Spleen (tissue), 11 donors: ENCODE measurements at regions not wholly inside any gene's neighbourhood (a gene's known extent, or its start where the extent isn't known, plus 50 kb on each side); places are given as distances from the start of the nearest gene placed in this dataset.

Source experiments
- DNase-seq: peaks from one replicate; pipeline ENCODE4 v3.0.0-alpha.2; 2020
- H3K27ac ChIP-seq, 8 donors: fragments of 200-600 bp; sonication (generic) in 7 of 8; 1 replicate in 4 of 8; 2 replicates in 4 of 8; pipeline versions ENCODE4 v1.5.0 to v1.8.0; 2016 to 2021; ENCODE audit warnings: inconsistent platforms in 4 of 8, mild to moderate bottlenecking in 4 of 8, moderate library complexity in 1 of 8
- H3K27me3 ChIP-seq, 7 donors: fragments of 200-600 bp; sonication (generic) in 6 of 7; replicated peaks in 1 of 7; 1 replicate in 4 of 7; 2 replicates in 3 of 7; pipeline versions ENCODE4 v1.5.0 to v1.8.0; 2016 to 2021; ENCODE audit warnings: inconsistent platforms in 3 of 7, mild to moderate bottlenecking in 1 of 7
- H3K36me3 ChIP-seq, 6 donors: fragments of 200-600 bp; sonication (generic) in 5 of 6; 1 replicate in 4 of 6; 2 replicates in 2 of 6; pipeline versions ENCODE4 v1.5.0 to v1.8.0; 2016 to 2021; ENCODE audit warnings: inconsistent platforms in 2 of 6
- H3K4me1 ChIP-seq, 6 donors: fragments of 200-600 bp; sonication (generic) in 5 of 6; 1 replicate in 3 of 6; 2 replicates in 3 of 6; pipeline versions ENCODE4 v1.5.0 to v1.8.0; 2016 to 2021; ENCODE audit warnings: inconsistent platforms in 3 of 6
- H3K4me3 ChIP-seq, 8 donors: fragments of 200-600 bp; sonication (generic) in 7 of 8; 1 replicate in 4 of 8; 2 replicates in 4 of 8; pipeline versions ENCODE4 v1.5.0 to v1.8.0; 2016 to 2021; ENCODE audit warnings: inconsistent platforms in 4 of 8, mild to moderate bottlenecking in 4 of 8, moderate library complexity in 2 of 8
- H3K9me3 ChIP-seq, 8 donors: fragments of 200-600 bp; sonication (generic) in 7 of 8; 1 replicate in 4 of 8; 2 replicates in 4 of 8; pipeline versions ENCODE4 v1.5.0 to v1.8.0; 2016 to 2021; ENCODE audit warnings: inconsistent platforms in 4 of 8
- POLR2A ChIP-seq, 3 donors: fragments of 450-650 bp; IDR thresholded peaks; one replicate each; pipeline ENCODE4 v1.5.1; 2017; ENCODE audit warnings: antibody characterized with exemption in 3 of 3, mild to moderate bottlenecking in 1 of 3
- POLR2AphosphoS5 ChIP-seq, 3 donors: sonication (generic); formaldehyde crosslinking; IDR thresholded peaks; one replicate each; pipeline ENCODE4 v1.5.1; 2017; ENCODE audit warnings: antibody characterized with exemption in 3 of 3
- WGBS, 5 donors: extraction: QIAGEN DNeasy Blood & Tissue Kit in 3 of 5; methylation state at CpG; one replicate each; pipeline versions ENCODE4 v1.1.5 to v1.1.7; 2013 to 2018; 5-methylcytosine and 5-hydroxymethylcytosine counted together
- intact Hi-C: fragments of 100-400 bp; cut with DNase I; formaldehyde crosslinking; loops from one replicate; pipeline ENCODE4 v1.15.0; 2023; ENCODE audit warnings: low total_unique reads
- TF ChIP-seq, protein P1 (sequence below), 11 experiments: fragments of 200-600 bp in 7 of 11; fragments of 450-650 bp in 4 of 11; sonication (generic) in 4 of 11; IDR thresholded peaks in 8 of 11; conservative IDR thresholded peaks in 3 of 11; 1 replicate in 7 of 11; 2 replicates in 4 of 11; pipeline versions ENCODE4 v1.4.0 to v1.8.0; 2016 to 2021; ENCODE audit warnings: antibody characterized with exemption in 11 of 11, inconsistent platforms in 4 of 11, mild to moderate bottlenecking in 1 of 11
- donor health status: healthy with polysubstance abuse.
- donor health status: DM: no; HTN: no; CAD: no; lungs with moderate emphysema.
- donor health status: DM: no; HTN: no; CAD: no.
- donor health status: Bipolar disorder and iron deficiency.
- donor health status: healthy.
- donor health status: DM: no; HTN: no; CAD: no.
- donor health status: DM: yes; HTN: yes; CAD: no.

DNA sequence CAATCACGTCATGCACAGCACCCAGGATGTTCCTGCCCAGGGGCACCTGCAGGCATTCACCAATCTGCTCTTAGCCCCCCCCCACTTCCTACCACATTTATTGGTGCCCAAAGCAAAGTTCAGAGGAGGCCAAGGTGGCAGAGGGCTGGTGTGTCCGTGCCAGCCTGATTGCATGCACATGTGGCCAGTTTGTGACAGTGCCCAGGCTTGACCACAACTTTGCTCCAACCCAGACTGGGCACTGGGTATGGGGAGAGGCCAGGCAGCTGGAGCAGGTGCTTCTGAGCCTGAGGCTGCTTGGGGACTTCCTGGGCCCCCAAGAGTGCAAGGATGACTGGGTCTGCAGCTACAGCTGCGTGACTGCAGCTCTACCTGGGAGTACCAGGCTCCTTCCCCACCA is 192.3 kb upstream of the BCHE start:
- H3K36me3 ChIP-seq: no peaks in the 10 kb centered on the region
- no peak overlapping the region for H3K27ac ChIP-seq
- no peaks in the 10 kb centered on the region for H3K27me3 ChIP-seq
- intact Hi-C loops: no loop called here
- WGBS, 5 donors: 40 to 56% (median 47%) methylated on average over 2 to 3 of the region's 3 CpGs
- TF ChIP-seq POLR2AphosphoS5 (IDR thresholded peaks at IDR 0.05) (no peak), POLR2A (IDR thresholded peaks at IDR 0.05) (no peak)
- TF ChIP-seq, protein P1, sequence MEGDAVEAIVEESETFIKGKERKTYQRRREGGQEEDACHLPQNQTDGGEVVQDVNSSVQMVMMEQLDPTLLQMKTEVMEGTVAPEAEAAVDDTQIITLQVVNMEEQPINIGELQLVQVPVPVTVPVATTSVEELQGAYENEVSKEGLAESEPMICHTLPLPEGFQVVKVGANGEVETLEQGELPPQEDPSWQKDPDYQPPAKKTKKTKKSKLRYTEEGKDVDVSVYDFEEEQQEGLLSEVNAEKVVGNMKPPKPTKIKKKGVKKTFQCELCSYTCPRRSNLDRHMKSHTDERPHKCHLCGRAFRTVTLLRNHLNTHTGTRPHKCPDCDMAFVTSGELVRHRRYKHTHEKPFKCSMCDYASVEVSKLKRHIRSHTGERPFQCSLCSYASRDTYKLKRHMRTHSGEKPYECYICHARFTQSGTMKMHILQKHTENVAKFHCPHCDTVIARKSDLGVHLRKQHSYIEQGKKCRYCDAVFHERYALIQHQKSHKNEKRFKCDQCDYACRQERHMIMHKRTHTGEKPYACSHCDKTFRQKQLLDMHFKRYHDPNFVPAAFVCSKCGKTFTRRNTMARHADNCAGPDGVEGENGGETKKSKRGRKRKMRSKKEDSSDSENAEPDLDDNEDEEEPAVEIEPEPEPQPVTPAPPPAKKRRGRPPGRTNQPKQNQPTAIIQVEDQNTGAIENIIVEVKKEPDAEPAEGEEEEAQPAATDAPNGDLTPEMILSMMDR (IDR thresholded peaks at IDR 0.05 in 8 of 11, conservative IDR thresholded peaks at IDR 0.05 in 3 of 11): no peak
- peak overlapping the region in 1 of 8 donors; percentile 3 for H3K4me3 ChIP-seq
- no peaks in the 10 kb centered on the region for H3K4me1 ChIP-seq
- peaks cover 0 to 22% (median 5%) of the 10 kb centered on the region in 8 donors for H3K9me3 ChIP-seq
- DNase-seq: no peak

DNA sequence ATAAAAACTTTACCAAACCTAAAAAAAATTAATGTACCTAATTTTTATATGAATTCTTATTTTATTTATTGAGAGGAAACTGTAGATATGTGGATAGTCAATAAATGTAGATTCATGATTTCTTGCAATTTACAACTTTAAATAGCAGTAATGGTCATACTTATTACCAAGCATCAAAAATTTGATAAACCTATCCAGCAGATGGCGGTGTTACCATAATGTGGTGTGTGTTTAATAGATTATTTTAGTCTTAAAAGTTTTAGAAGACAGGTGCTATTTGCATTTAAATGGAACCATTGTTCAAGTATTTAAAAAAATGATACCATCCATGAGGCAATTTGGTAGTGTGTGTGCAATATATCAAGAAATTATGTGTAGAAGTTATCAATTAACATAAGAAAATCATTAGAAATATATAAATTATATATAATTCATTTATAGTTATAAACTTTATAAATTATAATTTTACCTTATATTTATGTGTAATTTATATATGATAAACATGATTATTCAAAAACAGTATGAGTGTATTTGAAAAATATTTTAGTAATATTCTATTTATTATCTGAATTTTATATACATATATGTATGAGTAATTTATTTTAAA is 176.0 kb upstream of the BCHE start:
- TF ChIP-seq POLR2A (IDR thresholded peaks at IDR 0.05): no peak
- TF ChIP-seq, protein P1 (IDR thresholded peaks at IDR 0.05 in 8 of 11, conservative IDR thresholded peaks at IDR 0.05 in 3 of 11): no peak
- no peak for TF ChIP-seq POLR2AphosphoS5 (IDR thresholded peaks at IDR 0.05)
- DNase-seq: no peak
- Histone ChIP-seq H3K27ac (no peak overlapping the region), H3K4me1 (no peaks in the 10 kb centered on the region), H3K9me3 (peaks cover 0 to 9% (median 0%) of the 10 kb centered on the region in 8 donors), H3K4me3 (no peak overlapping the region), H3K36me3 (no peaks in the 10 kb centered on the region), H3K27me3 (no peaks in the 10 kb centered on the region)
- intact Hi-C loops: no loop called here
- 10 to 23% (median 18%) methylated on average over 1 of the region's 1 CpG for WGBS, 5 donors

DNA sequence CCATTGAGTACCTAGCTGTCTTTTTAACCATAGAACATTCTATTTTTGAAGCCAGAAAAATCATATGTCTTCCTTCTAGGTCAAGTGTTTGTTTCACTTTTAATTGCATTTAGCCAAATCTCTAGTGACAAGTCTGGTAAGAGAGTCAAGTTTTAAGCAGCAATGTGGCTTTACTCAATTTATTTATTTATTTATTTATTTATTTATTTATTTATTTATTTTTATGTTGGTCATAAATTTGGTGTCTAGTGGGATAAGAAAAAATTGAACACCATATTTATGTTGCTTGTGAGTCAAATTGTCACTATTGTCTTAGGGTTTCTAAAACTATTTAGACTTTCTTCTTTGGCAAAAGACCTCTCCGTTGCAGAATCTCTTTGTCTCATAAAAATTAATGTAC is 174.5 kb upstream of the BCHE start:
- H3K4me3 ChIP-seq: no peak overlapping the region
- H3K36me3 ChIP-seq: no peaks in the 10 kb centered on the region
- intact Hi-C loops: no loop called here
- 77 to 94% (median 88%) methylated on average over 1 of the region's 1 CpG for WGBS, 5 donors
- H3K9me3 ChIP-seq: peaks cover 0 to 13% (median 6%) of the 10 kb centered on the region in 8 donors
- no peaks in the 10 kb centered on the region for H3K27me3 ChIP-seq
- TF ChIP-seq POLR2AphosphoS5 (IDR thresholded peaks at IDR 0.05) (no peak), POLR2A (IDR thresholded peaks at IDR 0.05) (no peak)
- TF ChIP-seq, protein P1 (IDR thresholded peaks at IDR 0.05 in 8 of 11, conservative IDR thresholded peaks at IDR 0.05 in 3 of 11): no peak
- H3K27ac ChIP-seq: no peak overlapping the region
- H3K4me1 ChIP-seq: no peaks in the 10 kb centered on the region
- no peak for DNase-seq

DNA sequence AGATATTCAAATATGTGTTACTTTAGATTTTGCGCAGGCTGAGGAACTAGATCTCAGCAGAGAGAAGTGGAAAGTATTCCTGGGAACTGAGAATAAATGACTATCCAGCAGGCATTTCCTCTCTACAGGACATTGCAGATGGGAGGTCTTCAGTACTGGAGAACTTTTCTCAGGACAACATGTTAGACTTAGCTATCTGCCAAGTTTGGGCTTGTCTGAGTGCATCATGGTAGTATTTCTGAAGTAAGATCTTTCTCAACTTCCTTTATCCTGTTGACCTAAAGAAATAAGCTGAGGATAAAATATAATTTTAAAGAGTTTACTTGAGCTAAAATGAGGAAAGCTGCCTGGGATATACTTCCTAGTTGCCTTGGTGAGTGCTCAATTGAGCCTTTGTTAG is 167.9 kb upstream of the BCHE start:
- H3K36me3 ChIP-seq: no peaks in the 10 kb centered on the region
- H3K4me1 ChIP-seq: no peaks in the 10 kb centered on the region
- intact Hi-C loops: no loop called here
- H3K4me3 ChIP-seq: no peak overlapping the region
- TF ChIP-seq POLR2AphosphoS5 (IDR thresholded peaks at IDR 0.05) (no peak), POLR2A (IDR thresholded peaks at IDR 0.05) (no peak)
- TF ChIP-seq, protein P1 (IDR thresholded peaks at IDR 0.05 in 8 of 11, conservative IDR thresholded peaks at IDR 0.05 in 3 of 11): no peak
- H3K9me3 ChIP-seq: peaks cover 0 to 40% (median 12%) of the 10 kb centered on the region in 8 donors
- no peak overlapping the region for H3K27ac ChIP-seq
- 90 to 100% (median 97%) methylated on average over 1 of the region's 1 CpG for WGBS, 5 donors
- no peaks in the 10 kb centered on the region for H3K27me3 ChIP-seq
- no peak for DNase-seq
